ENCODE measurements at regions not wholly inside any gene's neighbourhood (a gene's known extent, or its start where the extent isn't known, plus 50 kb on each side); places are given as distances from the start of the nearest gene placed in this dataset.

DNA sequence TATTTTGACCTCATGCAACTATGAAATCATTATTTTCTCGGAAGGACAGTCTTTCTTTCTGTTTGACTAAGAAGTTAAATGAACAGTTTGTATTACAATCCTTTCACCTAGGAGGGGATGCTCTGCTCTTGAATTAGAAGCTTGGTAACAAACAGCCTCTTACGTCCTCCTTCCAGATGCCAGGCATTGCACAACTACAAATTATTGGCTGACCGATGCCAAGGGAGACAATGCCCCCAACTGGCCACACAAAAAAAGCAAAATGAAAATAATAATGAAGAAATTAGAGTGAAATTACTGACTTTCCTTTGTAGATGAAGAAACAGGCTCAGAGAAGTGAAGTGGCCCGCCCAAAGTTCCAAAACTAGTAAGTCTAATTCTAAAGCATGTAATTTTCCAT is 177.9 kb downstream of the CYRIA start:
- no peak for TF ChIP-seq POLR2A (IDR thresholded peaks at IDR 0.05)
- TF ChIP-seq CTCF (IDR thresholded peaks at IDR 0.05) = peak in 3 of 4 experiments; percentile 8 to 32 (median 9)

All from gastroesophageal sphincter (tissue), 3 donors.